ENCODE measurements at regions not wholly inside any gene's neighbourhood (a gene's known extent, or its start where the extent isn't known, plus 50 kb on each side); places are given as distances from the start of the nearest gene placed in this dataset.
"Not testable (repeated sequence)": the region's sequence is repeated elsewhere in the genome, so short reads cannot be mapped to it uniquely, and the experiment has no call there.

- TF ChIP-seq CTCF (IDR thresholded peaks at IDR 0.05): peak in 4 of 6 experiments; percentile 17 to 40 (median 27)
- TF ChIP-seq POLR2A (IDR thresholded peaks at IDR 0.05): not testable (repeated sequence)
These were observed 98.6 kb upstream of the DEFB108B start for GRCh38 chr11:71734368-71734767.

All from esophagus squamous epithelium (tissue), 4 donors.